ENCODE measurements at regions not wholly inside any gene's neighbourhood (a gene's known extent, or its start where the extent isn't known, plus 50 kb on each side); places are given as distances from the start of the nearest gene placed in this dataset.
A peak's percentile ranks its signal among the peaks of the same experiment; 100 is the strongest.

DNA sequence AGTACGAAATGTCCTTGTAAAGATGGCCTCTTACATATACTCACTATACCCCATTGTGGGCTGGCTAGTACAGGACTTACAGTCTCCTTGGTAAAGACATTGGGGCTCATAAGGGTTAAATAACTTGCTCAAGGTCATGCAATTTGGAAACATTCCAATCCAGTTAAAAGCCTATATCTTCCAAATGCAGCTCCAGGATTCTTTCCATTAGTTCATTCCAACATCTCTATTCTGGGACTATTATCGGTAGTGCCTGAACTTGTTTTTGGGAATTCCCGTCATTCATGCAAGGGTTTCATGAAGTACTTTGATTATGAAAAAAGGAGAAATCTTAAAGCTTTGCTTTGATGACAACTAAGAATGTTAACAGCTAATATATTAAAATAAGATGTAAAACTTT is 99.2 kb upstream of the SLC8A1 start:
- no peak for DNase-seq (ENCODE audit: low read depth in 1 of 2, low spot score in 1 of 2)
- H3K27me3 ChIP-seq (ENCODE audit: insufficient read depth, poor library complexity, severe bottlenecking): no peaks in the 10 kb centered on the region
- H3K4me3 ChIP-seq (replicated peaks; ENCODE audit: insufficient read depth, low read length): no peak overlapping the region
- TF ChIP-seq, protein P1, sequence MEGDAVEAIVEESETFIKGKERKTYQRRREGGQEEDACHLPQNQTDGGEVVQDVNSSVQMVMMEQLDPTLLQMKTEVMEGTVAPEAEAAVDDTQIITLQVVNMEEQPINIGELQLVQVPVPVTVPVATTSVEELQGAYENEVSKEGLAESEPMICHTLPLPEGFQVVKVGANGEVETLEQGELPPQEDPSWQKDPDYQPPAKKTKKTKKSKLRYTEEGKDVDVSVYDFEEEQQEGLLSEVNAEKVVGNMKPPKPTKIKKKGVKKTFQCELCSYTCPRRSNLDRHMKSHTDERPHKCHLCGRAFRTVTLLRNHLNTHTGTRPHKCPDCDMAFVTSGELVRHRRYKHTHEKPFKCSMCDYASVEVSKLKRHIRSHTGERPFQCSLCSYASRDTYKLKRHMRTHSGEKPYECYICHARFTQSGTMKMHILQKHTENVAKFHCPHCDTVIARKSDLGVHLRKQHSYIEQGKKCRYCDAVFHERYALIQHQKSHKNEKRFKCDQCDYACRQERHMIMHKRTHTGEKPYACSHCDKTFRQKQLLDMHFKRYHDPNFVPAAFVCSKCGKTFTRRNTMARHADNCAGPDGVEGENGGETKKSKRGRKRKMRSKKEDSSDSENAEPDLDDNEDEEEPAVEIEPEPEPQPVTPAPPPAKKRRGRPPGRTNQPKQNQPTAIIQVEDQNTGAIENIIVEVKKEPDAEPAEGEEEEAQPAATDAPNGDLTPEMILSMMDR (IDR thresholded peaks at IDR 0.05; ENCODE audit: insufficient read depth, low read length): no peak
- TF ChIP-seq SPI1 (IDR thresholded peaks at IDR 0.05; ENCODE audit: borderline replicate concordance, low read depth) (no peak), POLR2AphosphoS5 (IDR thresholded peaks at IDR 0.05; ENCODE audit: low read depth) (no peak), GABPA (IDR thresholded peaks at IDR 0.05; ENCODE audit: low read depth) (no peak)
- TF ChIP-seq, protein P2, sequence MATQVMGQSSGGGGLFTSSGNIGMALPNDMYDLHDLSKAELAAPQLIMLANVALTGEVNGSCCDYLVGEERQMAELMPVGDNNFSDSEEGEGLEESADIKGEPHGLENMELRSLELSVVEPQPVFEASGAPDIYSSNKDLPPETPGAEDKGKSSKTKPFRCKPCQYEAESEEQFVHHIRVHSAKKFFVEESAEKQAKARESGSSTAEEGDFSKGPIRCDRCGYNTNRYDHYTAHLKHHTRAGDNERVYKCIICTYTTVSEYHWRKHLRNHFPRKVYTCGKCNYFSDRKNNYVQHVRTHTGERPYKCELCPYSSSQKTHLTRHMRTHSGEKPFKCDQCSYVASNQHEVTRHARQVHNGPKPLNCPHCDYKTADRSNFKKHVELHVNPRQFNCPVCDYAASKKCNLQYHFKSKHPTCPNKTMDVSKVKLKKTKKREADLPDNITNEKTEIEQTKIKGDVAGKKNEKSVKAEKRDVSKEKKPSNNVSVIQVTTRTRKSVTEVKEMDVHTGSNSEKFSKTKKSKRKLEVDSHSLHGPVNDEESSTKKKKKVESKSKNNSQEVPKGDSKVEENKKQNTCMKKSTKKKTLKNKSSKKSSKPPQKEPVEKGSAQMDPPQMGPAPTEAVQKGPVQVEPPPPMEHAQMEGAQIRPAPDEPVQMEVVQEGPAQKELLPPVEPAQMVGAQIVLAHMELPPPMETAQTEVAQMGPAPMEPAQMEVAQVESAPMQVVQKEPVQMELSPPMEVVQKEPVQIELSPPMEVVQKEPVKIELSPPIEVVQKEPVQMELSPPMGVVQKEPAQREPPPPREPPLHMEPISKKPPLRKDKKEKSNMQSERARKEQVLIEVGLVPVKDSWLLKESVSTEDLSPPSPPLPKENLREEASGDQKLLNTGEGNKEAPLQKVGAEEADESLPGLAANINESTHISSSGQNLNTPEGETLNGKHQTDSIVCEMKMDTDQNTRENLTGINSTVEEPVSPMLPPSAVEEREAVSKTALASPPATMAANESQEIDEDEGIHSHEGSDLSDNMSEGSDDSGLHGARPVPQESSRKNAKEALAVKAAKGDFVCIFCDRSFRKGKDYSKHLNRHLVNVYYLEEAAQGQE (IDR thresholded peaks at IDR 0.05; ENCODE audit: insufficient replicate concordance, low read depth): no peak
- H3K27ac ChIP-seq (replicated peaks): no peak overlapping the region

DNA sequence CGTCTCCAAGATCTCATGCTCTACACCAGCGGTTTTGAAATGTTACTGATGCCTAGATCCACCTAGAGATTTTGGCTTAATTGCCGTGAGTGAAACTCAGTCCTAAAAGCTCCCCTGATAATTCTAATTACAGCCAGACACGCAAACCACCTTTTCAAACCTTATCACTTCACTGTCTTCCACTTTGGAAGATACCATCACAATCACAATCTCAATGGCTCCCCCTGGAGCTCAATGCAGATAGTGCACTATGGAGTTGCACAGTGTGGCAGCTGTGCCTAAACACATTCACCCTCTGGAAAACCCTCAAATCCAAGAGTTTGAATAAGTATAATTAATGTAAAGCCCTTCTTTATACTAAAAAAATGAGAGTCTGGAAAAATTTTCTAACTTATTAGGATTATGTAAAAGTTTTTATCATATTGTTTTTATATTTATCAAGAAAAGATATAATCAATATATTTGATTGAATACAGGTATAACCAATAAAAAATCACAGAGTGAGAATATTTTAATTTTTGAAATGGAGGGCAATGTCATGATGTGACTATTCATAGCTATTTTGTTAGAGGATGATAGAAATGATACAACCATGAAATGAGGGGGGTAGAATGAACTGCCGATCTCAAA is 102.9 kb upstream of the SLC8A1 start:
- Histone ChIP-seq H3K27ac (replicated peaks) (no peak overlapping the region), H3K27me3 (ENCODE audit: insufficient read depth, poor library complexity, severe bottlenecking) (no peaks in the 10 kb centered on the region), H3K4me3 (replicated peaks; ENCODE audit: insufficient read depth, low read length) (no peak overlapping the region)
- no peak for TF ChIP-seq SPI1 (IDR thresholded peaks at IDR 0.05; ENCODE audit: borderline replicate concordance, low read depth)
- TF ChIP-seq, protein P1 (IDR thresholded peaks at IDR 0.05; ENCODE audit: insufficient read depth, low read length): peak; percentile 76
- peak; percentile 35 to 74 for DNase-seq (ENCODE audit: low read depth in 1 of 2, low spot score in 1 of 2)

DNA sequence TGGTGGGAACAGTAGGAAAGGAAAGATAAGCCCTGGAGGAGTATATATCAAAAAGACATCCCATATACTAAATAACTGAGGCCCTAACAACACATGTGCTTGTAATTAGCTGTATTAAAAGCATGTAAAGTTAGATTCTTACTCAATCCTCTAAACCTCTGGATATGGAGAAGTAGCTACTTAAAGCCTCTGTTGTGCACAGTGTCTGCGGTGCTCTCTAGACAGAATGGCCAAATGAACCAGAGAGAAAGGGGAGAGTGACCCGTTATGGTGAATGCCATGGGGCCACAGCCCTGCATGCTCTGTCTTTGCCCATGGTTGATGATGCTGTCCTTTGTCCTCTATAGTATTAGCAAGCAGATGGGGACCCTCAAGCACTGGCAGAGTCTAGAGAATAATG is 104.4 kb upstream of the SLC8A1 start:
- TF ChIP-seq, protein P2 (IDR thresholded peaks at IDR 0.05; ENCODE audit: insufficient replicate concordance, low read depth): no peak
- TF ChIP-seq, protein P1 (IDR thresholded peaks at IDR 0.05; ENCODE audit: insufficient read depth, low read length): no peak
- no peak for TF ChIP-seq SPI1 (IDR thresholded peaks at IDR 0.05; ENCODE audit: borderline replicate concordance, low read depth)
- TF ChIP-seq GABPA (IDR thresholded peaks at IDR 0.05; ENCODE audit: low read depth): no peak
- no peak for TF ChIP-seq POLR2AphosphoS5 (IDR thresholded peaks at IDR 0.05; ENCODE audit: low read depth)
- no peak for DNase-seq (ENCODE audit: low read depth in 1 of 2, low spot score in 1 of 2)

DNA sequence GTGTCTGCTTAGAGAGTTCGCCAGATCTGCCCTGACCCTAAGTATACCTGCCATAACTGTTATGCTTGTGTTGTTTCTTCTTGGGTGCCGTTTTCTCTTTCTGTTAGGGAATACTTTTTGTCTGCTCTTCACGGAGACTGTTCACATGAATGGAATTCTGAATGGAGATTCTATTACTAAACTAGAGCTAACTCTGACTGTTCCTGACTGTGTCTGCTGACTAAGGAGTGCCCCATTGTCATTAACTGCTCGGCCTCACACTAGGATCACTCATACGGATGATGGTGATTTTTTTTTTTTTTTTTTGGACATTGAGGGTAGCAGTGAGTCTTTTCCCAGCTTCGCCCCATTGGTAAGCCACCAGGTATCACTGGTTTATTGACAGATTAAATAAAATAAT is 104.8 kb upstream of the SLC8A1 start:
- no peak for DNase-seq (ENCODE audit: low read depth in 1 of 2, low spot score in 1 of 2)
- no peak for TF ChIP-seq GABPA (IDR thresholded peaks at IDR 0.05; ENCODE audit: low read depth)
- TF ChIP-seq, protein P2 (IDR thresholded peaks at IDR 0.05; ENCODE audit: insufficient replicate concordance, low read depth): no peak
- TF ChIP-seq POLR2AphosphoS5 (IDR thresholded peaks at IDR 0.05; ENCODE audit: low read depth): no peak
- TF ChIP-seq, protein P1 (IDR thresholded peaks at IDR 0.05; ENCODE audit: insufficient read depth, low read length): no peak
- no peak for TF ChIP-seq SPI1 (IDR thresholded peaks at IDR 0.05; ENCODE audit: borderline replicate concordance, low read depth)
- H3K27me3 ChIP-seq (ENCODE audit: insufficient read depth, poor library complexity, severe bottlenecking): no peaks in the 10 kb centered on the region
- H3K27ac ChIP-seq (replicated peaks): no peak overlapping the region
- H3K4me3 ChIP-seq (replicated peaks; ENCODE audit: insufficient read depth, low read length): no peak overlapping the region

More for the DNA sequence above, 104.4 kb upstream of the SLC8A1 start:
- H3K27ac ChIP-seq (replicated peaks): no peak overlapping the region
- no peaks in the 10 kb centered on the region for H3K27me3 ChIP-seq (ENCODE audit: insufficient read depth, poor library complexity, severe bottlenecking)
- H3K4me3 ChIP-seq (replicated peaks; ENCODE audit: insufficient read depth, low read length): no peak overlapping the region

All from HL-60 (cell line).